ENCODE measurements at regions not wholly inside any gene's neighbourhood (a gene's known extent, or its start where the extent isn't known, plus 50 kb on each side); places are given as distances from the start of the nearest gene placed in this dataset.

DNA sequence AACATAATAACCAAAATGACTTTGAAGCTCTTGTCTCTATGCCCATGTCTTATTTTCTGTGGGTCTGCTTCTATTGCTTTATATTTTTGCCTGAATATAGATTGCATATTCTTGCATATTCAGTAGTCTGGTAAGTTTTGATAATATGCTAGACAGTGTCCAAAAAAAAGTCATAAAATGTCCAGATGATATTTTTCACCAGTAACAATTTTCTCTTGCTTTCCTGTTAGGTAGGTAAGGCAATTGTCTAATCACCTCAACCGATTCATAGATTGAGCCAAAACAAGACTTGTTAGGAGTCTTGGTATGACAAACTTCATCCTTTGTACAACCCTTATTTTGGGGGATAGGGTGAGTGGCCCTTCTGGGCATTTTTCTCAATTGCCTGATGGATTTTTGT, 277.0 kb upstream of the NRP1 start:
- H3K36me3 ChIP-seq = no peaks in the 10 kb centered on the region
- TF ChIP-seq, protein P1, sequence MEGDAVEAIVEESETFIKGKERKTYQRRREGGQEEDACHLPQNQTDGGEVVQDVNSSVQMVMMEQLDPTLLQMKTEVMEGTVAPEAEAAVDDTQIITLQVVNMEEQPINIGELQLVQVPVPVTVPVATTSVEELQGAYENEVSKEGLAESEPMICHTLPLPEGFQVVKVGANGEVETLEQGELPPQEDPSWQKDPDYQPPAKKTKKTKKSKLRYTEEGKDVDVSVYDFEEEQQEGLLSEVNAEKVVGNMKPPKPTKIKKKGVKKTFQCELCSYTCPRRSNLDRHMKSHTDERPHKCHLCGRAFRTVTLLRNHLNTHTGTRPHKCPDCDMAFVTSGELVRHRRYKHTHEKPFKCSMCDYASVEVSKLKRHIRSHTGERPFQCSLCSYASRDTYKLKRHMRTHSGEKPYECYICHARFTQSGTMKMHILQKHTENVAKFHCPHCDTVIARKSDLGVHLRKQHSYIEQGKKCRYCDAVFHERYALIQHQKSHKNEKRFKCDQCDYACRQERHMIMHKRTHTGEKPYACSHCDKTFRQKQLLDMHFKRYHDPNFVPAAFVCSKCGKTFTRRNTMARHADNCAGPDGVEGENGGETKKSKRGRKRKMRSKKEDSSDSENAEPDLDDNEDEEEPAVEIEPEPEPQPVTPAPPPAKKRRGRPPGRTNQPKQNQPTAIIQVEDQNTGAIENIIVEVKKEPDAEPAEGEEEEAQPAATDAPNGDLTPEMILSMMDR (IDR thresholded peaks at IDR 0.05) = no peak
- peaks cover 0 to 7% of the 10 kb centered on the region in 2 donors for H3K9me3 ChIP-seq
- no peak overlapping the region for H3K27ac ChIP-seq
- no peak overlapping the region for H3K4me3 ChIP-seq
- no peaks in the 10 kb centered on the region for H3K27me3 ChIP-seq
- no peaks in the 10 kb centered on the region for H3K4me1 ChIP-seq
- no peak for DNase-seq (ENCODE audit: low spot score in 2 of 2)
- intact Hi-C loops (cut with DNase I) = no loop called here

- Histone ChIP-seq H3K4me1 (no peaks in the 10 kb centered on the region), H3K36me3 (no peaks in the 10 kb centered on the region), H3K27me3 (no peaks in the 10 kb centered on the region), H3K9me3 (peaks cover 0 to 7% of the 10 kb centered on the region in 2 donors), H3K27ac (no peak overlapping the region), H3K4me3 (no peak overlapping the region)
- DNase-seq (ENCODE audit: low spot score in 2 of 2) = no peak
- intact Hi-C loops (cut with DNase I) = no loop called here
- TF ChIP-seq, protein P1 (IDR thresholded peaks at IDR 0.05) = no peak
These were observed 275.1 kb upstream of the NRP1 start for GRCh38 chr10:33609546-33609945.

- Histone ChIP-seq H3K9me3 (no peaks in the 10 kb centered on the region), H3K27me3 (no peaks in the 10 kb centered on the region), H3K4me1 (no peaks in the 10 kb centered on the region), H3K36me3 (no peaks in the 10 kb centered on the region), H3K4me3 (no peak overlapping the region), H3K27ac (no peak overlapping the region)
- TF ChIP-seq, protein P1 (IDR thresholded peaks at IDR 0.05) = no peak
- intact Hi-C loops (cut with DNase I) = no loop called here
- DNase-seq (ENCODE audit: low spot score in 2 of 2) = no peak
These were observed 267.8 kb upstream of the NRP1 start for GRCh38 chr10:33602278-33602677.

DNA sequence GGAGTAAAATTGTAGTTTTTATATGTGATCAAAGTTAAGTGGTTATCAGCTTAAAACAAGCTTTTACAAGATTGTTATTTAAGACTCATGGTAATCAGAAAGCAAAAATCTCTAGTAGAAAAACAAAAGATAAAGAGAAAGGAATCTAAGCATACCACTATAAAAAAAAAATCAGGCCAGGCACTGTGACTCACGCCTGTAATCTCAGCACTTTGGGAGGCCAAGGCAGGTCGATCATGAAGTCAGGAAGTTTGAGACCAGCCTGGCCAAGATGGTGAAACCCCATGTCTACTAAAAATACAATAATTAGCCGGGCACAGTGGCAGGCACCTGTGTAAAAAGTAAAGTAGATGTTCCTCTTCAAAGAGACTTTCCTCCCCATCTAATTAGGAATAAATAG, 265.9 kb upstream of the NRP1 start:
- DNase-seq (ENCODE audit: low spot score in 2 of 2) = no peak
- TF ChIP-seq, protein P1 (IDR thresholded peaks at IDR 0.05) = no peak
- H3K4me3 ChIP-seq = no peak overlapping the region
- H3K4me1 ChIP-seq = no peaks in the 10 kb centered on the region
- H3K9me3 ChIP-seq = no peaks in the 10 kb centered on the region
- no peaks in the 10 kb centered on the region for H3K36me3 ChIP-seq
- H3K27me3 ChIP-seq = no peaks in the 10 kb centered on the region
- no peak overlapping the region for H3K27ac ChIP-seq
- intact Hi-C loops (cut with DNase I) = no loop called here

DNA sequence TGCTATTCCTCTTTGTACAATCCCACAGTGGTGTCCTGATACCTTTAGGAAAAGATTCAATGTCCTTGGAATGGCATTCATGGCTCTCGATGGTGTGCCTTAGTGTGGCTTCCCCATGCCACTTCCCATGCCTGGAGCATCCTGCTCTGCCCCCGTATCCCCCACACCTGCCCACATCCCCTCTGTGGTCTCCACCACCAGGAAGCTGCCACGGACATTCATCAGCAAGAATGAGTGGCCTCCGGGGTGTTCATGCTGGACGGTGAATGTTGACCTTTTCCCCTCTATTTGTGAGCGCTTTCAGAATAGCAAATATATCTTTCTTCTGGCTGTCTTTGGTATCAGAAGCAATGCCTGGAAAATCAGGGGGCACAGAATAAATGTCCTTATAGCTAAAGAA, 262.0 kb upstream of the NRP1 start:
- H3K27ac ChIP-seq = no peak overlapping the region
- no peaks in the 10 kb centered on the region for H3K27me3 ChIP-seq
- no peaks in the 10 kb centered on the region for H3K4me1 ChIP-seq
- TF ChIP-seq, protein P1 (IDR thresholded peaks at IDR 0.05) = no peak
- DNase-seq (ENCODE audit: low spot score in 2 of 2) = no peak
- no peak overlapping the region for H3K4me3 ChIP-seq
- no peaks in the 10 kb centered on the region for H3K36me3 ChIP-seq
- intact Hi-C loops (cut with DNase I) = no loop called here
- no peaks in the 10 kb centered on the region for H3K9me3 ChIP-seq

- Histone ChIP-seq H3K36me3 (no peaks in the 10 kb centered on the region), H3K9me3 (no peaks in the 10 kb centered on the region), H3K27me3 (no peaks in the 10 kb centered on the region), H3K4me3 (no peak overlapping the region), H3K27ac (no peak overlapping the region), H3K4me1 (no peaks in the 10 kb centered on the region)
- DNase-seq (ENCODE audit: low spot score in 2 of 2) = no peak
- TF ChIP-seq, protein P1 (IDR thresholded peaks at IDR 0.05) = no peak
- intact Hi-C loops (cut with DNase I) = no loop called here
These were observed 260.0 kb upstream of the NRP1 start for GRCh38 chr10:33594475-33594874.

Measured in ascending aorta (tissue), 2 donors.